ENCODE measurements at regions not wholly inside any gene's neighbourhood (a gene's known extent, or its start where the extent isn't known, plus 50 kb on each side); places are given as distances from the start of the nearest gene placed in this dataset.

GRCh38 chr3:162996368-162996767, 1499.8 kb downstream of the OTOL1 start (continued):
- TF ChIP-seq ZNF785 (tag by site-specific recombination; IDR thresholded peaks at IDR 0.05): no peak
- no peak for TF ChIP-seq ZNF112 (tag by site-specific recombination; IDR thresholded peaks at IDR 0.05)

- CTCF ChIA-PET: no interaction called here
- H3K4me1 ChIP-seq (ENCODE audit: control insufficient read depth, insufficient read depth, low read length): no peaks in the 10 kb centered on the region
- H3K9me3 ChIP-seq (ENCODE audit: control insufficient read depth, insufficient read depth, low read depth, low read length): no peaks in the 10 kb centered on the region
- H3K36me3 ChIP-seq (ENCODE audit: control insufficient read depth in 2 of 2, insufficient read depth in 1 of 2, low read length in 2 of 2): no peaks in the 10 kb centered on the region
- H3K27ac ChIP-seq (ENCODE audit: extremely low read depth, low read depth, low read length): no peak overlapping the region
- POLR2A ChIA-PET: no interaction called here
- TF ChIP-seq ZNF624 (tag by site-specific recombination; IDR thresholded peaks at IDR 0.05) (no peak), ZBTB48 (tag by site-specific recombination; IDR thresholded peaks at IDR 0.05) (no peak), ZNF776 (tag by site-specific recombination; IDR thresholded peaks at IDR 0.05; ENCODE audit: borderline replicate concordance) (no peak), RBAK (tag by site-specific recombination; IDR thresholded peaks at IDR 0.05) (no peak), PBX3 (CRISPR knock-in tag; IDR thresholded peaks at IDR 0.05) (no peak), AEBP2 (tag by site-specific recombination; IDR thresholded peaks at IDR 0.05; ENCODE audit: borderline replicate concordance) (no peak), ZNF785 (tag by site-specific recombination; IDR thresholded peaks at IDR 0.05) (no peak), ZNF214 (tag by site-specific recombination; IDR thresholded peaks at IDR 0.05; ENCODE audit: borderline replicate concordance) (no peak), ZNF324 (tag by site-specific recombination; IDR thresholded peaks at IDR 0.05) (no peak), SCRT2 (tag by site-specific recombination; IDR thresholded peaks at IDR 0.05) (no peak), ZBTB21 (tag by site-specific recombination; IDR thresholded peaks at IDR 0.05) (no peak)
- H3K4me3 ChIP-seq (ENCODE audit: low read depth, low read length): no peak overlapping the region
Measured at GRCh38 chr3:162998205-162998604, 1501.6 kb downstream of the OTOL1 start.

- no peak for TF ChIP-seq ZIC2 (tag by site-specific recombination; IDR thresholded peaks at IDR 0.05)
- no peak for TF ChIP-seq ZNF221 (tag by site-specific recombination; IDR thresholded peaks at IDR 0.05; ENCODE audit: borderline replicate concordance)
- no peak for TF ChIP-seq ZNF274 (IDR thresholded peaks at IDR 0.05; ENCODE audit: low read length)
- TF ChIP-seq ZNF274 (tag by site-specific recombination; IDR thresholded peaks at IDR 0.05; ENCODE audit: borderline replicate concordance): no peak
- TF ChIP-seq ZNF629 (tag by site-specific recombination; IDR thresholded peaks at IDR 0.05): no peak
- TF ChIP-seq ZBTB7A (tag by site-specific recombination; IDR thresholded peaks at IDR 0.05; ENCODE audit: low read depth): no peak
- no peak for TF ChIP-seq ZNF202 (tag by site-specific recombination; IDR thresholded peaks at IDR 0.05; ENCODE audit: borderline replicate concordance)
- no peak for TF ChIP-seq ZNF791 (tag by site-specific recombination; IDR thresholded peaks at IDR 0.05)
- no peak for TF ChIP-seq ELK4 (IDR thresholded peaks at IDR 0.05; ENCODE audit: borderline replicate concordance, low read depth, low read length)
- TF ChIP-seq HOXA7 (CRISPR knock-in tag; IDR thresholded peaks at IDR 0.05; ENCODE audit: borderline replicate concordance): no peak
- no peak for TF ChIP-seq ZNF76 (tag by site-specific recombination; IDR thresholded peaks at IDR 0.05; ENCODE audit: borderline replicate concordance, low read depth)
- TF ChIP-seq ZBTB26 (tag by site-specific recombination; optimal IDR thresholded peaks at IDR 0.05): no peak
- no peak for TF ChIP-seq ZNF571 (tag by site-specific recombination; IDR thresholded peaks at IDR 0.05)
- TF ChIP-seq ZNF132 (tag by site-specific recombination; IDR thresholded peaks at IDR 0.05; ENCODE audit: borderline replicate concordance): no peak
- POLR2A ChIA-PET: no interaction called here
- CTCF ChIA-PET: no interaction called here
- Histone ChIP-seq H3K4me3 (ENCODE audit: low read depth, low read length) (no peak overlapping the region), H3K36me3 (ENCODE audit: control insufficient read depth in 2 of 2, insufficient read depth in 1 of 2, low read length in 2 of 2) (no peaks in the 10 kb centered on the region), H3K27ac (ENCODE audit: extremely low read depth, low read depth, low read length) (no peak overlapping the region), H3K9me3 (ENCODE audit: control insufficient read depth, insufficient read depth, low read depth, low read length) (no peaks in the 10 kb centered on the region), H3K4me1 (ENCODE audit: control insufficient read depth, insufficient read depth, low read length) (no peaks in the 10 kb centered on the region)
Measured at GRCh38 chr3:163011596-163011995, 1515.0 kb downstream of the OTOL1 start.
